ENCODE measurements at regions not wholly inside any gene's neighbourhood (a gene's known extent, or its start where the extent isn't known, plus 50 kb on each side); places are given as distances from the start of the nearest gene placed in this dataset.

- no peaks in the 10 kb centered on the region for H3K36me3 ChIP-seq (replicated peaks in 1 of 2)
- TF ChIP-seq POLR2A (IDR thresholded peaks at IDR 0.05) = no peak
- TF ChIP-seq, protein P1, sequence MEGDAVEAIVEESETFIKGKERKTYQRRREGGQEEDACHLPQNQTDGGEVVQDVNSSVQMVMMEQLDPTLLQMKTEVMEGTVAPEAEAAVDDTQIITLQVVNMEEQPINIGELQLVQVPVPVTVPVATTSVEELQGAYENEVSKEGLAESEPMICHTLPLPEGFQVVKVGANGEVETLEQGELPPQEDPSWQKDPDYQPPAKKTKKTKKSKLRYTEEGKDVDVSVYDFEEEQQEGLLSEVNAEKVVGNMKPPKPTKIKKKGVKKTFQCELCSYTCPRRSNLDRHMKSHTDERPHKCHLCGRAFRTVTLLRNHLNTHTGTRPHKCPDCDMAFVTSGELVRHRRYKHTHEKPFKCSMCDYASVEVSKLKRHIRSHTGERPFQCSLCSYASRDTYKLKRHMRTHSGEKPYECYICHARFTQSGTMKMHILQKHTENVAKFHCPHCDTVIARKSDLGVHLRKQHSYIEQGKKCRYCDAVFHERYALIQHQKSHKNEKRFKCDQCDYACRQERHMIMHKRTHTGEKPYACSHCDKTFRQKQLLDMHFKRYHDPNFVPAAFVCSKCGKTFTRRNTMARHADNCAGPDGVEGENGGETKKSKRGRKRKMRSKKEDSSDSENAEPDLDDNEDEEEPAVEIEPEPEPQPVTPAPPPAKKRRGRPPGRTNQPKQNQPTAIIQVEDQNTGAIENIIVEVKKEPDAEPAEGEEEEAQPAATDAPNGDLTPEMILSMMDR (IDR thresholded peaks at IDR 0.05) = no peak
- WGBS, 4 donors = 79 to 92% (median 87%) methylated on average over 5 of the region's 5 CpGs
- intact Hi-C loops (cut with DNase I) = no loop called here
- H3K9me3 ChIP-seq (replicated peaks in 1 of 3) = no peaks in the 10 kb centered on the region
- DNase-seq = no peak
- H3K4me1 ChIP-seq (replicated peaks in 1 of 2) = no peaks in the 10 kb centered on the region
- H3K27me3 ChIP-seq = no peaks in the 10 kb centered on the region
- H3K27ac ChIP-seq = no peak overlapping the region
- no peak overlapping the region for H3K4me3 ChIP-seq
Measured at GRCh38 chr6:156434049-156434794, 343.0 kb upstream of the ARID1B start.

DNA sequence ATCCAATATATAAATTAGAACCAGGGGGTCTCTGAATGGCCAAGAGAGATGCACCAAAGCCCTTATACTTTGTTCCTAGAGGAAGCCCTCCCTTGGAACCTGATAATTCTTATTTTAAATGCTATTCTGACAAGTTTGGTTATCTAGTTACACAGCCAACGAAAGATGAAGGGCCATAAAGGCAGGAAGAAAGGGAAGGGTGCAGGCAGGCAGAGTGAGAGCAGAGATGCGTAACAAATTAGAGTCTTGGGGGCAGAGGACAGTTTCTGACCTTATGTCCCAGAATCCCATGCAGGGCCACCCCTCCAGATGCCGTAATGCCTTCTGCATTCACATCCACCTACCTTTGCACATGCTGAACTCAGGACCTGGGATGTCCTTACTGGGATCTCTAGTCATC is 344.6 kb upstream of the ARID1B start:
- no peaks in the 10 kb centered on the region for H3K27me3 ChIP-seq
- H3K4me1 ChIP-seq (replicated peaks in 1 of 2) = no peaks in the 10 kb centered on the region
- DNase-seq = no peak
- no peak overlapping the region for H3K27ac ChIP-seq
- intact Hi-C loops (cut with DNase I) = no loop called here
- WGBS, 4 donors = 70 to 83% (median 79%) methylated on average over 3 of the region's 3 CpGs
- no peak overlapping the region for H3K4me3 ChIP-seq
- H3K36me3 ChIP-seq (replicated peaks in 1 of 2) = no peaks in the 10 kb centered on the region
- H3K9me3 ChIP-seq (replicated peaks in 1 of 3) = no peaks in the 10 kb centered on the region
- TF ChIP-seq, protein P1 (IDR thresholded peaks at IDR 0.05) = no peak
- no peak for TF ChIP-seq POLR2A (IDR thresholded peaks at IDR 0.05)

DNA sequence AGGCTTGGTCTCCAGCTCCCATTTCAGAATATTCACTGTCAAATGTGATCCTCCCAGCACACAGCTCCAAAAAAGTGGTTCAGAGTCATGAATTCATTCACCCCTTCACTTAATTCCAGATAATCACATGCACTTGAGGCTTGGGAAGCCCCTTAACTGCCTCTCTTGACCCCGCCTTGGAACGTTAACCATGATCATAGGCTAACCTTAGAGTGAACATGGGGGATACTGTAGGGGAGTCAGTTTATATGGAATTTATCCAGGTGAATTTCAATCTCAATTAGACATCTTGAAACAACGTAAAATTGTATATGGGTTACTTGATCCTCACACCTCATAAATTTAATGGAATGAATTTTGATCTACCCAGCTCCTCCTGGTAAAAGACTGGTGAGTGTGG is 346.8 kb upstream of the ARID1B start:
- no peak for DNase-seq
- 55 to 96% (median 65%) methylated on average over 3 of the region's 3 CpGs for WGBS, 4 donors
- H3K4me3 ChIP-seq = no peak overlapping the region
- H3K9me3 ChIP-seq (replicated peaks in 1 of 3) = no peaks in the 10 kb centered on the region
- TF ChIP-seq, protein P1 (IDR thresholded peaks at IDR 0.05) = no peak
- no peaks in the 10 kb centered on the region for H3K4me1 ChIP-seq (replicated peaks in 1 of 2)
- intact Hi-C loops (cut with DNase I) = no loop called here
- no peaks in the 10 kb centered on the region for H3K27me3 ChIP-seq
- H3K36me3 ChIP-seq (replicated peaks in 1 of 2) = no peaks in the 10 kb centered on the region
- H3K27ac ChIP-seq = no peak overlapping the region

GRCh38 chr6:156427345-156427744 is 349.8 kb upstream of the ARID1B start:
- DNase-seq = peak in 3 of 7 donors; percentile 2 to 30 (median 29)
- no peaks in the 10 kb centered on the region for H3K4me1 ChIP-seq (replicated peaks in 1 of 2)
- H3K27ac ChIP-seq = no peak overlapping the region
- no peaks in the 10 kb centered on the region for H3K36me3 ChIP-seq (replicated peaks in 1 of 2)
- intact Hi-C loops (cut with DNase I) = no loop called here
- 11 to 24% (median 21%) methylated on average over 2 of the region's 2 CpGs for WGBS, 4 donors
- H3K27me3 ChIP-seq = no peaks in the 10 kb centered on the region
- no peaks in the 10 kb centered on the region for H3K9me3 ChIP-seq (replicated peaks in 1 of 3)
- no peak overlapping the region for H3K4me3 ChIP-seq
- no peak for TF ChIP-seq POLR2A (IDR thresholded peaks at IDR 0.05)
- TF ChIP-seq, protein P1 (IDR thresholded peaks at IDR 0.05) = no peak
